Prostate gland (tissue), 2 donors: ENCODE measurements at regions not wholly inside any gene's neighbourhood (a gene's known extent, or its start where the extent isn't known, plus 50 kb on each side); places are given as distances from the start of the nearest gene placed in this dataset.
"Not testable (repeated sequence)": the region's sequence is repeated elsewhere in the genome, so short reads cannot be mapped to it uniquely, and the experiment has no call there.

Source experiments
- DNase-seq: peaks from one replicate; pipeline ENCODE4 v3.0.0-alpha.2; 2019; ENCODE audit warnings: low spot score
- H3K27ac ChIP-seq, 2 donors: fragments of 200-600 bp; sonication (generic); 2 replicates each; pipeline ENCODE4 v1.5.1; 2017 to 2019
- H3K27me3 ChIP-seq: fragments of 200-600 bp; sonication (generic); replicated peaks from 2 replicates; pipeline ENCODE4 v1.5.1; 2019; ENCODE audit not compliant: insufficient read depth
- H3K36me3 ChIP-seq, 2 donors: fragments of 200-600 bp; sonication (generic); 1 replicate in 1 of 2; 2 replicates in 1 of 2; pipeline versions ENCODE4 v1.5.1 to v1.8.1; 2017 to 2019
- H3K4me1 ChIP-seq: fragments of 200-600 bp; sonication (generic); replicated peaks from 2 replicates; pipeline ENCODE4 v1.5.1; 2019
- H3K4me3 ChIP-seq, 2 donors: fragments of 200-600 bp; sonication (generic); 2 replicates each; pipeline ENCODE4 v1.5.1; 2017 to 2019
- H3K9me3 ChIP-seq: fragments of 200-600 bp; sonication (generic); 2 replicates; pipeline ENCODE4 v1.5.1; 2017
- POLR2A ChIP-seq: fragments of 450-650 bp; IDR thresholded peaks from one replicate; pipeline ENCODE4 v1.6.1; 2016; ENCODE audit warnings: antibody characterized with exemption, mild to moderate bottlenecking
- POLR2AphosphoS5 ChIP-seq: sonication (generic); formaldehyde crosslinking; IDR thresholded peaks from one replicate; pipeline ENCODE4 v1.6.1; 2017; ENCODE audit warnings: antibody characterized with exemption
- WGBS: methylation state at CpG from one replicate; pipeline ENCODE4 v1.1.5; 2018; 5-methylcytosine and 5-hydroxymethylcytosine counted together
- intact Hi-C: fragments of 100-400 bp; cut with DNase I; formaldehyde crosslinking; loops from one replicate; pipeline ENCODE4 v1.14.2; 2022
- TF ChIP-seq, protein P1 (sequence below), 4 experiments: fragments of 200-600 bp in 2 of 4; fragments of 450-650 bp in 2 of 4; sonication (generic) in 2 of 4; IDR thresholded peaks; 1 replicate in 3 of 4; 2 replicates in 1 of 4; pipeline ENCODE4 v1.5.1; 2016 to 2019; ENCODE audit warnings: antibody characterized with exemption in 4 of 4, mild to moderate bottlenecking in 2 of 4, moderate library complexity in 2 of 4

DNA sequence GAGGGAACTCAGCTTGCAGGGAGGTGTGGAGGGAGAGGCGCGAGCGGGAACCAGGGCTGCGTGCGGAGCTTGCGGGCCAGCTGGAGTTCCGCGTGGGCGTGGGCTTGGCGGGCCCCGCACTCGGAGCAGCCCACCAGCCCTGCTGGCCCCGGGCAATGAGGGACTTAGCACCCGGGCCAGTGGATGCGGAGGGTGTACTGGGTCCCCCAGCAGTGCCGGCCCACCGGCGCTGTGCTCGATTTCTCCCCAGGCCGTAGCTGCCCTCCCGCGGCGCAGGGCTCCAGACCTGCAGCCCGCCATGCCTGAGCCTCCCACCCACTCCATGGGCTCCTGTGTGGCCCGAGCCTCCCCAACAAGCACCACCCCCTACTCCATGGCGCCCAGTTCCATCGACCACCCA lies 117.5 kb upstream of the TOP1 start:
- over 99% methylated on average over 26 of the region's 27 CpGs for WGBS

DNA sequence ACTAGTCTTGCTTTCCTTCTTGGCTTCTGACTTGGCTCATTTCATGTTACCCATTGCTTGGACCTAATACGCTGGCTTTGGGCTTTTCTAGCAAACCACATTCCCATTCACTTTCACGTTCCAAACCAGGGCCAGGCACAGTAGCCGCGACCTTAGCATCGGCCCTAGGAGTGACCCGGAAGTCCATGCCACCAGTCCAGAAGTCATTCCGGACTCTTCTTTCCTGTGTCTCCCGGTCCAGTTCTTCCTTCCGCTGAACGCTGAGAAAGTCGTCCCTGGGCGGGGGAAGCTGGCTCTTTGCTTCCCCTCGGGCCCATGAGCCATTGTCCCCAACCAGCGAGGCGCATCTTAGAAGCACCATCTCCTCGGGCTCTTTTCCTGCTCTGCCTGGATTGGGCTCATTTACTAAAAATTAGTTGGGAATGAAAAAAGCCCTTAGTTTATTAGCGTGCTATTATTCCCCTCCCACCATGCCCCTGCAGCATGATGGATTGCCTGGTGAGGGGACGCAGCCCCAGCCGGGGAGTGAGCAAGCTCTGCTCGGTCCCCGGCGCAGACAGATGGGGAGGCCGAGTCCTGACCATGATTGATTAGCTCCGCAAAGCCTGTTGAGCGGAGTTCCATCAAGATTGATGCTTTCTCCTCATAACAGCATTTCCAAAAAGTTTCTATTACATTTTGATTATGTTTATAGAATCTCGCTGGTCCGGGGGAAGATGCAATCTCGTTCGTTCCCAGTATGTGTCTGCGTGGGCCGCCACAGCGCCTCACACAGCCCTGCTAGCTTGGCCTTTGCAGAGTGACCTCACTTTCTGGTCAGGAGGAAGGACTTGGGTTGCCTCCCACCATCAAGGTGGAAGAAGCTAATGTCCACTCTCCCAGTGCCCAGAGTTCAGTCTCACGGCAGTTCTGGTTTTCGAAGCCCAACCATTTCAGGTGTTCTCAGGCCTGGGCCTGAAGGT lies 115.1 kb upstream of the TOP1 start:
- Histone ChIP-seq H3K4me3 (no peak overlapping the region), H3K4me1 (no peaks in the 10 kb centered on the region), H3K27me3 (no peaks in the 10 kb centered on the region), H3K36me3 (no peaks in the 10 kb centered on the region), H3K27ac (no peak overlapping the region), H3K9me3 (no peaks in the 10 kb centered on the region)
- WGBS = 87% methylated on average over 34 of the region's 34 CpGs
- TF ChIP-seq, protein P1, sequence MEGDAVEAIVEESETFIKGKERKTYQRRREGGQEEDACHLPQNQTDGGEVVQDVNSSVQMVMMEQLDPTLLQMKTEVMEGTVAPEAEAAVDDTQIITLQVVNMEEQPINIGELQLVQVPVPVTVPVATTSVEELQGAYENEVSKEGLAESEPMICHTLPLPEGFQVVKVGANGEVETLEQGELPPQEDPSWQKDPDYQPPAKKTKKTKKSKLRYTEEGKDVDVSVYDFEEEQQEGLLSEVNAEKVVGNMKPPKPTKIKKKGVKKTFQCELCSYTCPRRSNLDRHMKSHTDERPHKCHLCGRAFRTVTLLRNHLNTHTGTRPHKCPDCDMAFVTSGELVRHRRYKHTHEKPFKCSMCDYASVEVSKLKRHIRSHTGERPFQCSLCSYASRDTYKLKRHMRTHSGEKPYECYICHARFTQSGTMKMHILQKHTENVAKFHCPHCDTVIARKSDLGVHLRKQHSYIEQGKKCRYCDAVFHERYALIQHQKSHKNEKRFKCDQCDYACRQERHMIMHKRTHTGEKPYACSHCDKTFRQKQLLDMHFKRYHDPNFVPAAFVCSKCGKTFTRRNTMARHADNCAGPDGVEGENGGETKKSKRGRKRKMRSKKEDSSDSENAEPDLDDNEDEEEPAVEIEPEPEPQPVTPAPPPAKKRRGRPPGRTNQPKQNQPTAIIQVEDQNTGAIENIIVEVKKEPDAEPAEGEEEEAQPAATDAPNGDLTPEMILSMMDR (IDR thresholded peaks at IDR 0.05) = no peak
- TF ChIP-seq POLR2A = no peak
- no peak for TF ChIP-seq POLR2AphosphoS5
- no peak for DNase-seq
- intact Hi-C loops = no loop called here

More for the DNA sequence above, 117.5 kb upstream of the TOP1 start:
- H3K36me3 ChIP-seq, H3K27ac ChIP-seq, H3K27me3 ChIP-seq, intact Hi-C loops, H3K9me3 ChIP-seq, DNase-seq, H3K4me1 ChIP-seq, H3K4me3 ChIP-seq: not testable (repeated sequence)

DNA sequence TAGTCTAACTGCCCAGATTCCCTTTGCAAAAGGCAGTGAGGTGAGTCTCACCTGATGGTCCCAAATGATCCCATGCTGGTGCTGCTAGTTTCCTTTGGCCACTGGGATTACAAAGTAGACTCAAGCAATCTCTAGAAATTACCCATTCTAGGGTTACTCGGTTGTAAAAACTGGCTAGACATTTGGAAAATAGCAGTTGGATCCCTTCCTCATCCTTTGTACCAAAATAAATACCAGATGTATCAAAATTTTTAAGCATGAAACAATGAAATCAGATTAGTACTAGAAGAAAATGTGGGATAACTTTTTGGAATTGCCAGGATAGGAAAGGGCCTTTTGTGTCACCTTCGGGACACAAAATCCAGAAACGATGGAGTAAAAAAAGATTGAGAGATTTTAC lies 112.9 kb upstream of the TOP1 start:
- H3K4me3 ChIP-seq = no peak overlapping the region
- intact Hi-C loops = no loop called here
- TF ChIP-seq POLR2A (no peak), POLR2AphosphoS5 (no peak)
- TF ChIP-seq, protein P1 (IDR thresholded peaks at IDR 0.05) = no peak
- WGBS = 78% methylated on average over 3 of the region's 3 CpGs
- no peaks in the 10 kb centered on the region for H3K36me3 ChIP-seq
- DNase-seq = no peak
- H3K4me1 ChIP-seq = no peaks in the 10 kb centered on the region
- no peak overlapping the region for H3K27ac ChIP-seq
- peaks cover 2% of the 10 kb centered on the region for H3K27me3 ChIP-seq
- no peaks in the 10 kb centered on the region for H3K9me3 ChIP-seq

DNA sequence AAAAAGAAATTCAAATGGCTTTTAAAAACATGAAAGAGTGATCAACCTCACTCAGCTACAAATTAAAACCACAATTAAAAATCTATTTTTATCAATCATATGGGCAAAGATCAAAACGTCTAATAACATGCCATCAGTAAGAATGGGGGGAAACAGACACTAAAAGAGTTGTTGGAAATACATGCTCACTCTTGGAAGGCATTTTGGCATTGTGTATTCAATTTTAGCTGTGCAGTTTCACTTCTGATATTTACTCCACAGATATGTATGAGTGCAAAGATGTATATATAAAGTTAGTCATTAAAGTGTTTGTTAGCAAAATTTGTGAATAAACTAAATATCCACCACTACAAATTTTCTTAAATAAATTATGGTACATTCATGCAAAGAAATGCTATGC lies 112.3 kb upstream of the TOP1 start:
- WGBS = 31% methylated on average over 1 of the region's 1 CpG
- intact Hi-C loops = no loop called here
- DNase-seq = no peak

DNA sequence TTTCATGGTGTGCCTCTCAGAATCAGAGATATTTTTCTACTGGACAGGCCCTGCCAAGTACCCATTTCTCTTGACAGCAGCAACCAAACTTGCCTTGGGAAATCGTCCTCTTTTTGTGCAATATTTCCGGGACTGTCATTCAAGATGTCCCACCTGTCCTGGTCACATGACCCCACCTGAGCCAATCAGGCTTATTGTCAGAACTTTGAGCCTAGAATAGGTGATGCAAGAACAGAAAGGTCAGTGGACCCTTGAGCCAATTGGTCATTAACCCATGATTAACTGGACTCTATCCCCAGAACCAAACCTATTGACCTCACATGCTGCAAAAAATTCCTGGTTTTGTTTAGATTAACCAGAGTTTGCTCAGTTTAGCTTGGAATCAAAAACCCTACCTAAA lies 108.3 kb upstream of the TOP1 start:
- TF ChIP-seq, protein P1 (IDR thresholded peaks at IDR 0.05) = no peak
- TF ChIP-seq POLR2A = no peak
- TF ChIP-seq POLR2AphosphoS5 = no peak
- intact Hi-C loops = no loop called here

More for the DNA sequence above, 112.3 kb upstream of the TOP1 start:
- TF ChIP-seq POLR2AphosphoS5 = no peak
- TF ChIP-seq, protein P1 (IDR thresholded peaks at IDR 0.05) = no peak
- TF ChIP-seq POLR2A = no peak
- Histone ChIP-seq H3K4me3 (no peak overlapping the region), H3K9me3 (no peaks in the 10 kb centered on the region), H3K27ac (no peak overlapping the region), H3K27me3 (peaks cover 2% of the 10 kb centered on the region), H3K4me1 (no peaks in the 10 kb centered on the region), H3K36me3 (no peaks in the 10 kb centered on the region)

More for the DNA sequence above, 108.3 kb upstream of the TOP1 start:
- no peak for DNase-seq
- Histone ChIP-seq H3K9me3 (no peaks in the 10 kb centered on the region), H3K4me1 (no peaks in the 10 kb centered on the region), H3K27me3 (peaks cover 2% of the 10 kb centered on the region), H3K4me3 (no peak overlapping the region), H3K36me3 (no peaks in the 10 kb centered on the region), H3K27ac (no peak overlapping the region)
- WGBS = 88% methylated on average over 2 of the region's 2 CpGs
